Lower leg skin (tissue), 4 donors: ENCODE measurements at regions not wholly inside any gene's neighbourhood (a gene's known extent, or its start where the extent isn't known, plus 50 kb on each side); places are given as distances from the start of the nearest gene placed in this dataset.
"Not testable (repeated sequence)": the region's sequence is repeated elsewhere in the genome, so short reads cannot be mapped to it uniquely, and the experiment has no call there.

Experiments
- DNase-seq, 2 donors: peaks; one replicate each; pipeline ENCODE4 v3.0.0-alpha.2; 2019; ENCODE audit warnings: low spot score in 2 of 2
- H3K4me3 ChIP-seq: fragments of 200-600 bp; sonication (generic); 2 replicates; pipeline ENCODE4 v1.5.1; 2017; ENCODE audit warnings: mild to moderate bottlenecking, low read depth; ENCODE audit not compliant: poor library complexity, severe bottlenecking
- POLR2A ChIP-seq, 2 donors: fragments of 450-650 bp; IDR thresholded peaks; one replicate each; pipeline ENCODE4 v1.6.1; 2016 to 2017; ENCODE audit warnings: antibody characterized with exemption in 2 of 2, mild to moderate bottlenecking in 1 of 2, moderate library complexity in 1 of 2
- WGBS, 2 donors: methylation state at CpG; one replicate each; pipeline ENCODE4 v1.1.5; 2018; 5-methylcytosine and 5-hydroxymethylcytosine counted together
- intact Hi-C: fragments of 100-400 bp; cut with DNase I; formaldehyde crosslinking; loops from one replicate; pipeline ENCODE4 v1.15.0; 2023; ENCODE audit warnings: low total_unique reads
- TF ChIP-seq, protein P1 (sequence below), 3 donors: fragments of 450-650 bp; IDR thresholded peaks; one replicate each; pipeline ENCODE4 v1.5.1; 2016; ENCODE audit warnings: antibody characterized with exemption in 3 of 3, mild to moderate bottlenecking in 3 of 3, moderate library complexity in 2 of 3

DNA sequence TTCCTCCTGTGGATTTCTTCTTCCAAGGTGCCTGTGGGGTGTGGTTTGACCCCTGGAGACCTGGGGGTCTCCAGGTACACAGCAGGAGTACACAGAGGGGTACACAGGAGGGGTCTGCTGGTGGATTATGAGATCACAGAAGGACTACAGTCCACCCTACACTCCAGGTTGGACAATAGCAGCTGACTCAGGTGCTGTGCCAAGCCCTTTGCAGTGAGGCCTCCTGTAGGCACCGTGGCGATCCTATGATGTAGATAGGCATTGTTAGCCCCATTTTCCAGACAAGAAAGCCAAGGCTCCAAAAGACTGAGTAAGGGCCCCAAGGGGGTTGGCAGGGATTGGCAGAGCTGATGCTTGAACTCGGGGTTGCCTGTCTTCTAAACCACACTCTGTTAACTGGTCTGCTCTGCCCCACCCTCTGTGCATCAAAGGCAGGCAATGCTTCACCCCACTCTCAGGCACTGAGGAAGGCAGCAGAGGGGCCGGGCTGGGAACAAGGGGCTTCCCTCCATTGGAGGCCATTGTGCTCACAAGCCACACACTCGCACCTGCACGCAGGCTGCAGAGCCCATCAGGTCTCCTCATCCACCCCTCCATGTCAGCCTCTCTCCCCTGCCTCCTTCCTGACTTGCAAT lies 77.5 kb upstream of the SIRPA start:
- 80 to 89% methylated on average over 6 of the region's 6 CpGs for WGBS, 2 donors
- TF ChIP-seq, protein P1, sequence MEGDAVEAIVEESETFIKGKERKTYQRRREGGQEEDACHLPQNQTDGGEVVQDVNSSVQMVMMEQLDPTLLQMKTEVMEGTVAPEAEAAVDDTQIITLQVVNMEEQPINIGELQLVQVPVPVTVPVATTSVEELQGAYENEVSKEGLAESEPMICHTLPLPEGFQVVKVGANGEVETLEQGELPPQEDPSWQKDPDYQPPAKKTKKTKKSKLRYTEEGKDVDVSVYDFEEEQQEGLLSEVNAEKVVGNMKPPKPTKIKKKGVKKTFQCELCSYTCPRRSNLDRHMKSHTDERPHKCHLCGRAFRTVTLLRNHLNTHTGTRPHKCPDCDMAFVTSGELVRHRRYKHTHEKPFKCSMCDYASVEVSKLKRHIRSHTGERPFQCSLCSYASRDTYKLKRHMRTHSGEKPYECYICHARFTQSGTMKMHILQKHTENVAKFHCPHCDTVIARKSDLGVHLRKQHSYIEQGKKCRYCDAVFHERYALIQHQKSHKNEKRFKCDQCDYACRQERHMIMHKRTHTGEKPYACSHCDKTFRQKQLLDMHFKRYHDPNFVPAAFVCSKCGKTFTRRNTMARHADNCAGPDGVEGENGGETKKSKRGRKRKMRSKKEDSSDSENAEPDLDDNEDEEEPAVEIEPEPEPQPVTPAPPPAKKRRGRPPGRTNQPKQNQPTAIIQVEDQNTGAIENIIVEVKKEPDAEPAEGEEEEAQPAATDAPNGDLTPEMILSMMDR (IDR thresholded peaks at IDR 0.05): no peak
- TF ChIP-seq POLR2A (IDR thresholded peaks at IDR 0.05): no peak
- DNase-seq: peak in 1 of 2 donors; percentile 76
- intact Hi-C loops: loop anchor here (1.0 kb wide), 1 partner anchor 45 kb away; no protein-coding TSS in a partner anchor
- H3K4me3 ChIP-seq: no peak overlapping the region

DNA sequence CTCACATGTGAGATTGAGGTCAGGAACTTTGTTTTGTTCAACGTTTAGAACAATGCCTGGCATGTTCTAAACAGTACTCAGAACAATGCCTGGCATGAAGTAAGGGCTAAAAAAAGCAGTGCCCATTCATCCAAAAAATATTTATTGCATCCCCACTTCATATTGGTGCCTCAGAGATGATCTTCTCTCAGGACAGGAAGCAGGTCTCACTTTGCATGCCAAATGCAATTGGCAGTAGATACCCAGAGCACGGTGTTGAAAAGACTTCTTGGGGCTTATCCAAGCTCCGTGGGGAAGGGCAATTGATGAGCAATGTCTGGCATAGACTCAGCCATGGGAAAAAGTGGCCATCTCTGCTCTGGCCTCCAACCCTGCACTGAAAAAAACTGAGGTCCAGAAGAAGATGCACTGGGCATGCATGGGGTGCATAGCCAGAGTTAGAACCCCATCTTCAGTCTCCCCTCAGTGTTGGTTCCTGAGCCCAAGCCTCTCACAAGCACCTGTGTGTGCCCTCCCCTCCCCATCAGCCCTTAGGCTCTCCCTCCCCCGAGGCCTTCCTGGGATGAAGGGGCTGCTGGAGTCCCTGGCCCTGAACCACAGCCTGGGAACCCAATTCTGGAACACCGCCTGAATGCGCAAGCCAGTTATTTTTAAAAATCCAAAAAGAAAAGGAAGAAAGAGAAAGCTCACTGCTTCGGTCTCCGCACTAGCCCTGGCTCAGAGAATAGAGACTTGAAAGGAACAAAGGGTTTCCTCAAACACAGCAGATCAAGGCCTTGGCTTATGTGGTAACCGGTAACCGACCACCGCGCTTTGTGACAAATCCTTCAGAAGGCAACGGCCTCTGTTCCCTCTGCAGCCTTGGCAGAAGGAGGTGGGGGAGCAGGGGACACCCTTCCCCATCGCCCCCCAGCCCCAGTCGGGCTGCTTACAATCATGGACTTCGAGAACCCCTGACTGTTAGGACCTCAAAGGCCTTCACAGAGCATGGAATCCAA lies 78.5 kb upstream of the SIRPA start:
- intact Hi-C loops: no loop called here
- 45 to 54% methylated on average over 16 of the region's 16 CpGs for WGBS, 2 donors
- peak in 1 of 2 donors; percentile 83 for DNase-seq
- no peak overlapping the region for H3K4me3 ChIP-seq
- no peak for TF ChIP-seq POLR2A (IDR thresholded peaks at IDR 0.05)
- TF ChIP-seq, protein P1 (IDR thresholded peaks at IDR 0.05): no peak

DNA sequence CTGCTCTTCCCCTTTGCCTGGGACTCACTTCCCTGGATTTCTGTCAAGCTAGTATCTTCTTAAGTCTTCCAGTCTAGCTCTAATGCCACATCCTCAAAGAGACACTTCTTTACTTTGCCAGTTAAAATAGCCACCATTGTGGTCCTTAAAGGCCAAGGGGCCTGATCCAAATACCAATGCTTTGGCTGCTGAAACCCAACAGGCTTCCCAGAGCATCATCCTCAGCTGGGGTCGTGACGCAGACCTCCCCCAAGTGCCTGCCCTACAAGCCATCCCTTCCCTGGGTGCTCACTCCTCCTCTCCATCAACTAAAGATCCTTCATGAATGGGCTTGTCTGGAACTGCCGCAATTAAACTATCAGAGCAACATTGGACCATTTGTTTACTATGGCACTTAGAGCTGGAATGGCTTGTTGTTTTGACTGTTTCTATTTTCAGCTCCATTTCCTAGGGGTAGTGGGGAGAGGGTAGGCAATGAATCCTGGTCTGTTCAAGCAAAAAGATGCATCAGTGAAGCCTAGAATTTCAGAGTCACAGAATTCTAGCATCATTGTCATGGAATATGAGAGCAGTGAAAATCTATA lies 79.6 kb upstream of the SIRPA start:
- intact Hi-C loops: no loop called here
- no peak overlapping the region for H3K4me3 ChIP-seq
- peak; percentile 9 to 53 for DNase-seq
- 62 to 68% methylated on average over 3 of the region's 3 CpGs for WGBS, 2 donors
- TF ChIP-seq POLR2A (IDR thresholded peaks at IDR 0.05): no peak
- TF ChIP-seq, protein P1 (IDR thresholded peaks at IDR 0.05): no peak

DNA sequence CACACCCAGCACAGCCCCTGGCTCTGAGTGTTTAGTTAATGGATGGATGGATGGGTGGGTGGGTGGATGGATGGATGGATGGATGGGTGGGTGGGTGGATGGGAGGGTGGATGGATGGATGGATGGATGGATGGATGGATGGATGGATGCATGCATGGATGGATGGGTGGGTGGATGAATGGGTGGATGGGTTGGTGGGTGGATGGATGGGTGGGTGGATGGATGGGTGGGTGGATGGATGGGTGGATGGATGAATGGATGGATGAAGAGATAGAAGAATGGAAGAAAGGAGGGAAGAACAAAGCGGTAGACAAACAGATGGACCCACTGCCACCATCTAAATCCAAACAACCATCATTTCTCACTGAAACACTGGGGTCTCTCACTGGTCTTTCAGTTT lies 80.3 kb upstream of the SIRPA start:
- intact Hi-C loops, H3K4me3 ChIP-seq: not testable (repeated sequence)
- DNase-seq: peak in 1 of 2 donors; percentile 40
- 88 to 97% methylated on average over 1 of the region's 1 CpG for WGBS, 2 donors

DNA sequence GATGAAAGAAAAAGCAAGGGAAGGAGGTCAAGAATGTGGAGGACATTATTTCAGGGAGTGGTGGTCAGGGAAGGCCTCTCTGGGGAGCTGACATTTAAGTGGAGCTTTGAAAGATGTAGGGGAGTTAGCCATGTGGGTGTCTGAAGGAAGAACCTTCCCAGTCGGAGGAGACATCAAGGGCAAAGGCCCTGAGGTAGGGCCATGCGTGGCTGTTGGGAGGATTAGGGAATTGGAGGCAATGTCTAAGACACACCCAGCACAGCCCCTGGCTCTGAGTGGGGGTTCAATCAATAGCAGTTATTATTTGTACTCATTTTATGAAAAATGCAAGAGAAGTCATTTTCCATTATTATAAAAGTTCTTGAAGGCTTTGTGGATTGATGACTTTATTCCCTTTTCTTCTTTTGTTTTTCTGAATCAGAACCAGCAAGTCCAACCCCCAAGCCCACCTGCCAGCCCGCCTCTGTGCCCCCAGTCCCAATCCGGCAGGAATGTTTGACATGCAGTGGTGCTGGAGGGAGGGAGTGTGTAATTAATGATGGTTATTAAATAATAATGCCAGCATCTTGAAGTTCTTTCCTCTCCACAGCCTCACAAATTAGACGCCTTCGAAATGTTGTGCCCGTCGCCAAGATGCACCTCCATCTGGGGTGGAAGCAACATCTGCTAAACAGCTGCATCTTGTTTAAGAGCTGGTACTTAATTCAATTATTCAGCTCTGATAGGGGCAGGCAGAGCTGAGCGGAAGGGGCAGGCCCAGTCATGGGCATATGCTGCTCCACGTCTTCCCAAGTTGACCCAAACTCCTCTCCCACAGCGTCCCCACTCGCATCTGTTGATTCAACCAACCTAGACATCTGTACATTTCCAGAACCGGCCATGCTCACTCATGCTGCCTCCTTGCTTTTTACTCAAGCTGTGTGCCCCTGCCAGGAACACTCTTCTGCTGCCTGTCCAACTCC lies 81.3 kb upstream of the SIRPA start:
- DNase-seq: peak; percentile 13 to 61
- TF ChIP-seq, protein P1 (IDR thresholded peaks at IDR 0.05): no peak
- no peak for TF ChIP-seq POLR2A (IDR thresholded peaks at IDR 0.05)
- intact Hi-C loops: no loop called here
- H3K4me3 ChIP-seq: no peak overlapping the region
- 73 to 80% methylated on average over 13 of the region's 13 CpGs for WGBS, 2 donors
